Ascending aorta (tissue), 2 donors: ENCODE measurements at regions not wholly inside any gene's neighbourhood (a gene's known extent, or its start where the extent isn't known, plus 50 kb on each side); places are given as distances from the start of the nearest gene placed in this dataset.

Experiments
- DNase-seq, 2 donors: peaks; one replicate each; pipeline ENCODE4 v3.0.0-alpha.2; 2019; ENCODE audit warnings: low spot score in 2 of 2
- H3K27ac ChIP-seq, 2 donors: fragments of 200-600 bp; sonication (generic); one replicate each; pipeline ENCODE4 v1.5.1; 2016 to 2017; ENCODE audit warnings: mild to moderate bottlenecking in 1 of 2
- H3K27me3 ChIP-seq: fragments of 200-600 bp; sonication (generic); one replicate; pipeline ENCODE4 v1.5.1; 2017
- H3K36me3 ChIP-seq, 2 donors: fragments of 200-600 bp; sonication (generic); one replicate each; pipeline ENCODE4 v1.5.1; 2016
- H3K4me1 ChIP-seq, 2 donors: fragments of 200-600 bp; sonication (generic); one replicate each; pipeline ENCODE4 v1.5.1; 2016 to 2017; ENCODE audit warnings: mild to moderate bottlenecking in 1 of 2
- H3K4me3 ChIP-seq, 2 donors: fragments of 200-600 bp; sonication (generic); one replicate each; pipeline ENCODE4 v1.5.1; 2016 to 2017; ENCODE audit warnings: mild to moderate bottlenecking in 1 of 2
- H3K9me3 ChIP-seq, 2 donors: fragments of 200-600 bp; sonication (generic); one replicate each; pipeline ENCODE4 v1.5.1; 2016
- CTCF ChIP-seq, 3 experiments: fragments of 200-600 bp in 2 of 3; fragments of 450-650 bp in 1 of 3; sonication (generic) in 2 of 3; IDR thresholded peaks; one replicate each; pipeline ENCODE4 v1.5.1; 2016 to 2019; ENCODE audit warnings: antibody characterized with exemption in 3 of 3, mild to moderate bottlenecking in 1 of 3, moderate library complexity in 1 of 3
- intact Hi-C: fragments of 100-400 bp; cut with DNase I; formaldehyde crosslinking; loops from one replicate; pipeline ENCODE4 v1.15.1; 2023

- DNase-seq: no peak
- no peak overlapping the region for H3K27ac ChIP-seq
- intact Hi-C loops: no loop called here
- no peaks in the 10 kb centered on the region for H3K27me3 ChIP-seq
- no peak for TF ChIP-seq CTCF (IDR thresholded peaks at IDR 0.05)
- no peaks in the 10 kb centered on the region for H3K36me3 ChIP-seq
- no peak overlapping the region for H3K4me3 ChIP-seq
- no peaks in the 10 kb centered on the region for H3K4me1 ChIP-seq
- no peaks in the 10 kb centered on the region for H3K9me3 ChIP-seq
These were observed 845.9 kb downstream of the MAT2B start for GRCh38 chr5:164351245-164351834.

GRCh38 chr5:164352695-164353094 is 847.3 kb downstream of the MAT2B start:
- intact Hi-C loops: no loop called here
- Histone ChIP-seq H3K27ac (no peak overlapping the region), H3K9me3 (no peaks in the 10 kb centered on the region), H3K36me3 (no peaks in the 10 kb centered on the region), H3K4me1 (no peaks in the 10 kb centered on the region), H3K4me3 (no peak overlapping the region), H3K27me3 (no peaks in the 10 kb centered on the region)
- no peak for DNase-seq
- TF ChIP-seq CTCF (IDR thresholded peaks at IDR 0.05): no peak

- no peak overlapping the region for H3K27ac ChIP-seq
- TF ChIP-seq CTCF (IDR thresholded peaks at IDR 0.05): no peak
- no peaks in the 10 kb centered on the region for H3K36me3 ChIP-seq
- DNase-seq: no peak
- no peaks in the 10 kb centered on the region for H3K9me3 ChIP-seq
- H3K27me3 ChIP-seq: no peaks in the 10 kb centered on the region
- intact Hi-C loops: no loop called here
- no peaks in the 10 kb centered on the region for H3K4me1 ChIP-seq
- H3K4me3 ChIP-seq: no peak overlapping the region
These were observed 847.7 kb downstream of the MAT2B start for GRCh38 chr5:164353155-164353554.

GRCh38 chr5:164354139-164354751 is 848.8 kb downstream of the MAT2B start:
- TF ChIP-seq CTCF (IDR thresholded peaks at IDR 0.05): no peak
- DNase-seq: no peak
- no peak overlapping the region for H3K27ac ChIP-seq
- no peak overlapping the region for H3K4me3 ChIP-seq
- no peaks in the 10 kb centered on the region for H3K9me3 ChIP-seq
- H3K36me3 ChIP-seq: no peaks in the 10 kb centered on the region
- intact Hi-C loops: no loop called here
- H3K4me1 ChIP-seq: no peaks in the 10 kb centered on the region
- H3K27me3 ChIP-seq: no peaks in the 10 kb centered on the region

- H3K4me3 ChIP-seq: no peak overlapping the region
- H3K27me3 ChIP-seq: no peaks in the 10 kb centered on the region
- no peak for TF ChIP-seq CTCF (IDR thresholded peaks at IDR 0.05)
- H3K4me1 ChIP-seq: no peaks in the 10 kb centered on the region
- H3K36me3 ChIP-seq: no peaks in the 10 kb centered on the region
- H3K27ac ChIP-seq: no peak overlapping the region
- no peaks in the 10 kb centered on the region for H3K9me3 ChIP-seq
- intact Hi-C loops: no loop called here
- no peak for DNase-seq
These were observed 849.9 kb downstream of the MAT2B start for GRCh38 chr5:164355267-164355830.
